ENCODE measurements at regions not wholly inside any gene's neighbourhood (a gene's known extent, or its start where the extent isn't known, plus 50 kb on each side); places are given as distances from the start of the nearest gene placed in this dataset.

DNA sequence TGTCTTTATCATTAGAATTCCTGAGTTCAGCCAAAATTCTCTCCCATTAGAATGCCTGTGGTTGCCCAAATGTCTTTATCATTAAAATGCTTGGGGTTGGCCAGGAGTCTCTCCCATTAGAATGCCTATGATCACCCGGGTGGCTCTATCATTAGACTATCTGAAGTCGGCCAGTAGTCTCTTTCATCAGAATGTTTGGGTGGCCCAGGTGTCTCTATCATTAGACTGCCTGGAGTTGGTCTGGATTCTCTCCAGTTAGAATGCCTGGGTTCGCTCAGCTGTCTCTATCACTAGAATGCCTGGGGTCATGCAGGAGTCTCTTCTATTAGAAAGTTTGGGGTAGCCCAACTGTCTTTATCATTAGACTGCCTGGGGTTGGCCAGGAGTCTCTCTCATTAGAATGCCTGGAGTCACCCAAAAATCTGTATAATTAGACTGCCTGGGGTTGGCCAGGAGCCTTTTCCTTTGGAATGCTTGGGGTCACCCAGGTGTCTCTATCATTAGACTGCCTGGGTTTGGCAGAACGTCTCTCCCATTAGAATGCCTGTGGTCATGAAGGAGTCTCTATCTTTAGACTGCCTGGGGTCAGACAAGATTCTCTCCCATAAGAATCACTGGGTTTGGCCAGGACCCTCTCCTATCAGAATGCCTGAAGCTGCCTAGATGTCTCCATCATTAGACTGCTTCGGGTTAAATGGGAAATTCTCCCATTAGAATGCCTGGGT, 1478.3 kb downstream of the UQCRFS1 start:
- TF ChIP-seq, protein P1, sequence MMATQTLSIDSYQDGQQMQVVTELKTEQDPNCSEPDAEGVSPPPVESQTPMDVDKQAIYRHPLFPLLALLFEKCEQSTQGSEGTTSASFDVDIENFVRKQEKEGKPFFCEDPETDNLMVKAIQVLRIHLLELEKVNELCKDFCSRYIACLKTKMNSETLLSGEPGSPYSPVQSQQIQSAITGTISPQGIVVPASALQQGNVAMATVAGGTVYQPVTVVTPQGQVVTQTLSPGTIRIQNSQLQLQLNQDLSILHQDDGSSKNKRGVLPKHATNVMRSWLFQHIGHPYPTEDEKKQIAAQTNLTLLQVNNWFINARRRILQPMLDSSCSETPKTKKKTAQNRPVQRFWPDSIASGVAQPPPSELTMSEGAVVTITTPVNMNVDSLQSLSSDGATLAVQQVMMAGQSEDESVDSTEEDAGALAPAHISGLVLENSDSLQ (IDR thresholded peaks at IDR 0.05), result no peak
- no peak for TF ChIP-seq HDAC2 (IDR thresholded peaks at IDR 0.05)
- TF ChIP-seq, protein P2, sequence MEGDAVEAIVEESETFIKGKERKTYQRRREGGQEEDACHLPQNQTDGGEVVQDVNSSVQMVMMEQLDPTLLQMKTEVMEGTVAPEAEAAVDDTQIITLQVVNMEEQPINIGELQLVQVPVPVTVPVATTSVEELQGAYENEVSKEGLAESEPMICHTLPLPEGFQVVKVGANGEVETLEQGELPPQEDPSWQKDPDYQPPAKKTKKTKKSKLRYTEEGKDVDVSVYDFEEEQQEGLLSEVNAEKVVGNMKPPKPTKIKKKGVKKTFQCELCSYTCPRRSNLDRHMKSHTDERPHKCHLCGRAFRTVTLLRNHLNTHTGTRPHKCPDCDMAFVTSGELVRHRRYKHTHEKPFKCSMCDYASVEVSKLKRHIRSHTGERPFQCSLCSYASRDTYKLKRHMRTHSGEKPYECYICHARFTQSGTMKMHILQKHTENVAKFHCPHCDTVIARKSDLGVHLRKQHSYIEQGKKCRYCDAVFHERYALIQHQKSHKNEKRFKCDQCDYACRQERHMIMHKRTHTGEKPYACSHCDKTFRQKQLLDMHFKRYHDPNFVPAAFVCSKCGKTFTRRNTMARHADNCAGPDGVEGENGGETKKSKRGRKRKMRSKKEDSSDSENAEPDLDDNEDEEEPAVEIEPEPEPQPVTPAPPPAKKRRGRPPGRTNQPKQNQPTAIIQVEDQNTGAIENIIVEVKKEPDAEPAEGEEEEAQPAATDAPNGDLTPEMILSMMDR (IDR thresholded peaks at IDR 0.05 in 2 of 3, conservative IDR thresholded peaks at IDR 0.05 in 1 of 3; ENCODE audit: control insufficient read depth in 2 of 3, extremely low read depth in 1 of 3, insufficient read depth in 1 of 3, low read depth in 3 of 3, low read length in 3 of 3), result no peak
- TF ChIP-seq POU2F2 (IDR thresholded peaks at IDR 0.05; ENCODE audit: borderline replicate concordance, low read depth, low read length), result no peak
